CD14-positive monocyte (primary cell): ENCODE measurements at regions not wholly inside any gene's neighbourhood (a gene's known extent, or its start where the extent isn't known, plus 50 kb on each side); places are given as distances from the start of the nearest gene placed in this dataset.

Experiments
- DNase-seq, 3 donors: peaks; one replicate each; pipeline ENCODE4 v3.0.0-alpha.2; 2011 to 2022
- H2AFZ ChIP-seq: 2 replicates; pipeline ENCODE4 v1.6.0; 2012; ENCODE audit warnings: mild to moderate bottlenecking, low read depth, low read length, inconsistent platforms; ENCODE audit not compliant: insufficient read depth, poor library complexity, severe bottlenecking
- H3K27ac ChIP-seq, 2 donors: 1 replicate in 1 of 2; 2 replicates in 1 of 2; pipeline ENCODE4 v1.5.1; 2012 to 2013; ENCODE audit warnings: low read length in 2 of 2, control low read depth in 1 of 2, inconsistent platforms in 1 of 2, low read depth in 1 of 2, mild to moderate bottlenecking in 1 of 2
- H3K27me3 ChIP-seq, 2 donors: one replicate each; pipeline versions ENCODE4 v1.6.0 to v1.6.1; 2011 to 2013; ENCODE audit warnings: low read length in 2 of 2; ENCODE audit not compliant: control insufficient read depth in 2 of 2, insufficient read depth in 2 of 2
- H3K36me3 ChIP-seq, 2 donors: replicated peaks in 1 of 2; 1 replicate in 1 of 2; 2 replicates in 1 of 2; pipeline versions ENCODE4 v1.5.1 to v1.6.1; 2012 to 2013; ENCODE audit warnings: low read length in 2 of 2, control low read depth in 1 of 2, inconsistent platforms in 1 of 2, mild to moderate bottlenecking in 1 of 2; ENCODE audit not compliant: insufficient read depth in 2 of 2, control insufficient read depth in 1 of 2
- H3K4me1 ChIP-seq, 2 donors: 1 replicate in 1 of 2; 2 replicates in 1 of 2; pipeline versions ENCODE4 v1.5.1 to v1.6.1; 2012 to 2013; ENCODE audit warnings: low read length in 2 of 2, control low read depth in 1 of 2, inconsistent platforms in 1 of 2, mild to moderate bottlenecking in 1 of 2, moderate library complexity in 1 of 2; ENCODE audit not compliant: insufficient read depth in 2 of 2, control insufficient read depth in 1 of 2
- H3K4me2 ChIP-seq: replicated peaks from 2 replicates; pipeline ENCODE3; 2012; ENCODE audit warnings: low read length, moderate library complexity, mild to moderate bottlenecking; ENCODE audit not compliant: poor library complexity, severe bottlenecking; ENCODE audit errors: extremely low read depth
- H3K4me3 ChIP-seq, 3 experiments: fragments of 200-600 bp in 1 of 3; sonication (generic) in 1 of 3; replicated peaks in 1 of 3; 1 replicate in 2 of 3; 2 replicates in 1 of 3; pipeline ENCODE4 v1.5.1; 2011 to 2013; ENCODE audit warnings: low read length in 3 of 3, mild to moderate bottlenecking in 3 of 3, control low read depth in 2 of 3, low read depth in 2 of 3, inconsistent platforms in 1 of 3, moderate library complexity in 1 of 3
- H3K79me2 ChIP-seq: 2 replicates; pipeline ENCODE4 v1.6.0; 2012; ENCODE audit warnings: mild to moderate bottlenecking, control low read depth, inconsistent platforms, low read length, moderate library complexity; ENCODE audit not compliant: insufficient read depth
- H3K9ac ChIP-seq: 2 replicates; pipeline ENCODE4 v1.6.0; 2017; ENCODE audit warnings: low read length, mild to moderate bottlenecking; ENCODE audit not compliant: insufficient read depth, poor library complexity, severe bottlenecking
- H3K9me3 ChIP-seq, 2 donors: replicated peaks in 1 of 2; 1 replicate in 1 of 2; 2 replicates in 1 of 2; pipeline versions ENCODE4 v1.5.1 to v1.6.1; 2012 to 2013; ENCODE audit warnings: low read length in 2 of 2, control low read depth in 1 of 2; ENCODE audit not compliant: control insufficient read depth in 1 of 2, insufficient read depth in 1 of 2
- H4K20me1 ChIP-seq: 2 replicates; pipeline ENCODE4 v1.6.0; 2012; ENCODE audit warnings: mild to moderate bottlenecking, low read length, control low read depth, moderate library complexity; ENCODE audit not compliant: insufficient read depth
- H3K27ac Mint-ChIP-seq, 7 donors: one replicate each; pipeline ENCODE4 v1.8.0; 2020; ENCODE audit warnings: mild to moderate bottlenecking in 7 of 7, mixed read lengths in 7 of 7, moderate library complexity in 6 of 7, inconsistent platforms in 2 of 7
- H3K27me3 Mint-ChIP-seq, 3 donors: one replicate each; pipeline ENCODE4 v1.8.0; 2021 to 2022; ENCODE audit warnings: low read depth in 3 of 3, mild to moderate bottlenecking in 3 of 3, mixed read lengths in 3 of 3, moderate library complexity in 3 of 3, inconsistent platforms in 1 of 3
- H3K36me3 Mint-ChIP-seq, 2 donors: one replicate each; pipeline ENCODE4 v1.8.0; 2020; ENCODE audit warnings: mixed read lengths in 2 of 2, inconsistent platforms in 1 of 2, mild to moderate bottlenecking in 1 of 2
- H3K4me1 Mint-ChIP-seq: one replicate; pipeline ENCODE4 v1.8.0; 2020; ENCODE audit warnings: mild to moderate bottlenecking, mixed read lengths
- H3K4me3 Mint-ChIP-seq, 2 donors: one replicate each; pipeline ENCODE4 v1.8.0; 2020; ENCODE audit warnings: mild to moderate bottlenecking in 2 of 2, mixed read lengths in 2 of 2, moderate library complexity in 1 of 2
- H3K9me3 Mint-ChIP-seq, 7 donors: one replicate each; pipeline ENCODE4 v1.8.0; 2020 to 2022; ENCODE audit warnings: mixed read lengths in 7 of 7, mild to moderate bottlenecking in 6 of 7, moderate library complexity in 6 of 7, inconsistent platforms in 2 of 7
- CTCF ChIP-seq: fragments of 200-600 bp; IDR thresholded peaks from one replicate; pipeline ENCODE4 v1.8.0; 2022; ENCODE audit warnings: antibody characterized with exemption, mild to moderate bottlenecking
- WGBS: methylation state at CpG from one replicate; pipeline ENCODE4 v1.1.5; 2013; ENCODE audit warnings: missing lambda C conversion rate; ENCODE audit not compliant: insufficient coverage; 5-methylcytosine and 5-hydroxymethylcytosine counted together
- intact Hi-C, 2 donors: fragments of 100-400 bp; cut with micrococcal nuclease; formaldehyde crosslinking; loops; one replicate each; pipeline versions ENCODE4 v1.15.0 to v1.15.1; 2023

- DNase-seq = no peak
- H3K4me1 Mint-ChIP-seq = no peaks in the 10 kb centered on the region
- Histone ChIP-seq H3K79me2 (no peaks in the 10 kb centered on the region), H4K20me1 (no peaks in the 10 kb centered on the region), H3K9me3 (peaks cover 0 to 7% of the 10 kb centered on the region in 2 donors), H3K27ac (no peak overlapping the region), H3K27me3 (no peaks in the 10 kb centered on the region), H3K4me1 (no peaks in the 10 kb centered on the region), H3K4me3 (no peak overlapping the region), H2AFZ (no peak overlapping the region), H3K4me2 (no peak overlapping the region), H3K36me3 (no peaks in the 10 kb centered on the region), H3K9ac (no peak overlapping the region)
- 73% methylated on average over 8 of the region's 8 CpGs for WGBS
- no peak overlapping the region for H3K4me3 Mint-ChIP-seq
- H3K27me3 Mint-ChIP-seq = peaks cover 0 to 2% (median 0%) of the 10 kb centered on the region in 3 donors
- no peak overlapping the region for H3K27ac Mint-ChIP-seq
- H3K9me3 Mint-ChIP-seq = peaks cover 0 to 10% (median 4%) of the 10 kb centered on the region in 7 donors
- no peaks in the 10 kb centered on the region for H3K36me3 Mint-ChIP-seq
- intact Hi-C loops = no loop called here
- no peak for TF ChIP-seq CTCF
Measured at GRCh38 chr5:3659907-3660306, 64.3 kb downstream of the IRX1 start.

GRCh38 chr5:3660630-3661029 lies 65.0 kb downstream of the IRX1 start:
- Mint-ChIP-seq H3K27me3 (peaks cover 0 to 2% (median 0%) of the 10 kb centered on the region in 3 donors), H3K9me3 (peaks cover 0 to 10% (median 5%) of the 10 kb centered on the region in 7 donors), H3K36me3 (no peaks in the 10 kb centered on the region), H3K27ac (peak overlapping the region in 1 of 7 donors; percentile 9), H3K4me3 (no peak overlapping the region), H3K4me1 (no peaks in the 10 kb centered on the region)
- WGBS = 79% methylated on average over 2 of the region's 4 CpGs
- H3K9me3 ChIP-seq = peaks cover 0 to 7% of the 10 kb centered on the region in 2 donors
- intact Hi-C loops = no loop called here
- no peak for DNase-seq
- H3K9ac ChIP-seq = no peak overlapping the region
- no peaks in the 10 kb centered on the region for H3K4me1 ChIP-seq
- no peak overlapping the region for H3K4me3 ChIP-seq
- H4K20me1 ChIP-seq = no peaks in the 10 kb centered on the region
- no peaks in the 10 kb centered on the region for H3K27me3 ChIP-seq
- no peak overlapping the region for H3K27ac ChIP-seq
- H3K79me2 ChIP-seq = no peaks in the 10 kb centered on the region
- H3K36me3 ChIP-seq = no peaks in the 10 kb centered on the region
- H3K4me2 ChIP-seq = no peak overlapping the region
- H2AFZ ChIP-seq = no peak overlapping the region
- TF ChIP-seq CTCF = no peak
